HG03442 (cell line): ENCODE measurements at regions not wholly inside any gene's neighbourhood (a gene's known extent, or its start where the extent isn't known, plus 50 kb on each side); places are given as distances from the start of the nearest gene placed in this dataset.

Experiments used
- ATAC-seq: cut with Tn5 transposase; IDR thresholded peaks from one replicate; pipeline ENCODE4 v1.9.1; 2021; ENCODE audit warnings: mild to moderate bottlenecking, moderate library complexity; ENCODE audit not compliant: unreplicated experiment

DNA sequence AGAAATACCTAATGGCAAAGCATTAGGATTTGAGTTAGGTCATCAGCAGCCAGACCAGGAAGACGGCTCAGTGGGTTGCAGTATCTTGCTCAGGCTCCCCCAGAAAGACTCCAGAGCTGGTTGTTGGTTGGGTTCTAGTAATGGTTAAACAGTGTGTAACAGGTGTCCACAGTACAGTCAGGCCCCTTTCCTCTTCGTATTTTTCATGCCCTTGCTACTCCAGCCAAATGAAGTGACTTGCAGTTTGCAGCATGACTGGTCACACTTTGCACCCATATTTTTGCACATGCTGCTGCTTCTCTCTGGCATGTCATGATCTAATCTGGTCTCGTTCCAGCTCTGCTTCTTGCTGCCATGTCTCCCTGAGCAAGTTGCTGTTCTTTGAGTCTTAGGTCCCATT is 60.6 kb upstream of the TRPC7 start:
- ATAC-seq, result no peak

- ATAC-seq, result peak; percentile 79
Measured at GRCh38 chr5:136424835-136425584, 59.7 kb upstream of the TRPC7 start.

GRCh38 chr5:136423944-136424606 is 58.7 kb upstream of the TRPC7 start:
- ATAC-seq, result no peak

- ATAC-seq, result no peak
Measured at GRCh38 chr5:136420168-136420898, 55.0 kb upstream of the TRPC7 start.

- ATAC-seq, result no peak
Measured at GRCh38 chr5:136418301-136418700, 53.0 kb upstream of the TRPC7 start.
